ENCODE measurements at regions not wholly inside any gene's neighbourhood (a gene's known extent, or its start where the extent isn't known, plus 50 kb on each side); places are given as distances from the start of the nearest gene placed in this dataset.

GRCh38 chr20:40499391-40499790 lies 189.6 kb downstream of the MAFB start:
- no peaks in the 10 kb centered on the region for H3K9me3 ChIP-seq (replicated peaks in 1 of 2; ENCODE audit: control insufficient read depth in 1 of 2, insufficient read depth in 1 of 2, low read length in 2 of 2)
- no peaks in the 10 kb centered on the region for H3K79me2 ChIP-seq (ENCODE audit: insufficient read depth, low read length)
- H4K20me1 ChIP-seq (ENCODE audit: insufficient read depth, low read length), result no peaks in the 10 kb centered on the region
- peaks cover 5 to 6% of the 10 kb centered on the region in 2 donors for H3K36me3 Mint-ChIP-seq
- no peak overlapping the region for H2AFZ ChIP-seq (ENCODE audit: insufficient read depth, low read depth, low read length, poor library complexity, severe bottlenecking)
- H3K4me3 Mint-ChIP-seq, result peak overlapping the region in 1 of 2 donors; percentile 67
- intact Hi-C loops (cut with micrococcal nuclease), result loop anchor here (2.0 to 10.0 kb wide), 4 partner anchors 35 to 505 kb away; partner anchors contain the start of gene MAFB (in 1 of the 2)
- H3K27ac Mint-ChIP-seq, result peak overlapping the region; percentile 98 to 100 (median 100)
- TF ChIP-seq CTCF (IDR thresholded peaks at IDR 0.05), result no peak
- H3K4me1 ChIP-seq (ENCODE audit: control insufficient read depth in 1 of 2, insufficient read depth in 2 of 2, low read length in 2 of 2), result peaks cover 74 to 82% of the 10 kb centered on the region in 2 donors
- peaks cover 85% of the 10 kb centered on the region for H3K4me1 Mint-ChIP-seq
- H3K4me3 ChIP-seq (replicated peaks in 1 of 3; ENCODE audit: low read depth in 2 of 3, low read length in 3 of 3), result peak overlapping the region in 1 of 3 experiments; percentile 40
- peak overlapping the region; percentile 96 to 99 for H3K27ac ChIP-seq (ENCODE audit: low read depth in 1 of 2, low read length in 2 of 2)
- no peaks in the 10 kb centered on the region for H3K27me3 Mint-ChIP-seq (ENCODE audit: low read depth in 3 of 3)
- H3K27me3 ChIP-seq (ENCODE audit: control insufficient read depth in 2 of 2, insufficient read depth in 2 of 2, low read length in 2 of 2), result no peaks in the 10 kb centered on the region
- H3K9ac ChIP-seq (ENCODE audit: insufficient read depth, low read length, poor library complexity, severe bottlenecking), result peak overlapping the region; percentile 72
- DNase-seq, result peak; percentile 58 to 73 (median 70)
- peaks cover 0 to 5% (median 0%) of the 10 kb centered on the region in 7 donors for H3K9me3 Mint-ChIP-seq
- WGBS (ENCODE audit: insufficient coverage), result no CpG with 5 or more reads among the region's 2 CpGs
- peak overlapping the region; percentile 59 for H3K4me2 ChIP-seq (replicated peaks; ENCODE audit: extremely low read depth, low read length, poor library complexity, severe bottlenecking)
- no peaks in the 10 kb centered on the region for H3K36me3 ChIP-seq (replicated peaks in 1 of 2; ENCODE audit: control insufficient read depth in 1 of 2, insufficient read depth in 2 of 2, low read length in 2 of 2)

GRCh38 chr20:40497899-40498691 lies 190.9 kb downstream of the MAFB start:
- H3K4me2 ChIP-seq (replicated peaks; ENCODE audit: extremely low read depth, low read length, poor library complexity, severe bottlenecking), result peak overlapping the region; percentile 59

More at GRCh38 chr20:40497899-40498691, 190.9 kb downstream of the MAFB start:
- peaks cover 86% of the 10 kb centered on the region for H3K4me1 Mint-ChIP-seq
- TF ChIP-seq CTCF (IDR thresholded peaks at IDR 0.05), result no peak
- Histone ChIP-seq H3K27me3 (ENCODE audit: control insufficient read depth in 2 of 2, insufficient read depth in 2 of 2, low read length in 2 of 2) (no peaks in the 10 kb centered on the region), H3K9me3 (replicated peaks in 1 of 2; ENCODE audit: control insufficient read depth in 1 of 2, insufficient read depth in 1 of 2, low read length in 2 of 2) (no peaks in the 10 kb centered on the region), H3K36me3 (replicated peaks in 1 of 2; ENCODE audit: control insufficient read depth in 1 of 2, insufficient read depth in 2 of 2, low read length in 2 of 2) (no peaks in the 10 kb centered on the region), H2AFZ (ENCODE audit: insufficient read depth, low read depth, low read length, poor library complexity, severe bottlenecking) (peak overlapping the region; percentile 38), H3K4me3 (replicated peaks in 1 of 3; ENCODE audit: low read depth in 2 of 3, low read length in 3 of 3) (peak overlapping the region in 1 of 3 experiments; percentile 40), H3K79me2 (ENCODE audit: insufficient read depth, low read length) (no peaks in the 10 kb centered on the region), H3K27ac (ENCODE audit: low read depth in 1 of 2, low read length in 2 of 2) (peak overlapping the region; percentile 96 to 99), H3K4me1 (ENCODE audit: control insufficient read depth in 1 of 2, insufficient read depth in 2 of 2, low read length in 2 of 2) (peaks cover 82% of the 10 kb centered on the region in 2 donors), H4K20me1 (ENCODE audit: insufficient read depth, low read length) (no peaks in the 10 kb centered on the region), H3K9ac (ENCODE audit: insufficient read depth, low read length, poor library complexity, severe bottlenecking) (peak overlapping the region; percentile 72)
- DNase-seq, result peak; percentile 96 to 99 (median 97)
- intact Hi-C loops (cut with micrococcal nuclease), result loop anchor here (1.0 to 10.0 kb wide), 5 partner anchors 8 to 507 kb away; partner anchors contain the start of gene MAFB (in 1 of the 2)
- peaks cover 5 to 6% of the 10 kb centered on the region in 2 donors for H3K36me3 Mint-ChIP-seq
- peak overlapping the region; percentile 17 to 67 for H3K4me3 Mint-ChIP-seq
- 0% methylated on average over 1 of the region's 4 CpGs for WGBS (ENCODE audit: insufficient coverage)
- H3K27me3 Mint-ChIP-seq (ENCODE audit: low read depth in 3 of 3), result no peaks in the 10 kb centered on the region
- H3K9me3 Mint-ChIP-seq, result peaks cover 0 to 5% (median 0%) of the 10 kb centered on the region in 7 donors
- peak overlapping the region; percentile 98 to 100 (median 100) for H3K27ac Mint-ChIP-seq
